HEK293 (cell line): ENCODE measurements at regions not wholly inside any gene's neighbourhood (a gene's known extent, or its start where the extent isn't known, plus 50 kb on each side); places are given as distances from the start of the nearest gene placed in this dataset.

Experiments
- CTCF ChIA-PET: fragments of 350-600 bp; formaldehyde crosslinking; extraction: SDS; loops from one replicate; lab custom pipeline; 2021; ENCODE audit warnings: antibody characterized with exemption; lab: Yijun Ruan, JAX
- POLR2A ChIA-PET: fragments of 300-600 bp; formaldehyde crosslinking; extraction: SDS; loops from one replicate; lab custom pipeline; 2020; ENCODE audit warnings: antibody characterized with exemption, inconsistent platforms; lab: Yijun Ruan, JAX
- H3K27ac ChIP-seq: fragments of 200-500 bp; sonication (Bioruptor generic); 2 replicates; pipeline ENCODE4 v1.5.1; 2014; ENCODE audit warnings: low read depth, low read length, control low read depth, inconsistent platforms; ENCODE audit errors: extremely low read depth
- H3K36me3 ChIP-seq, 2 experiments: fragments of 200-500 bp in 1 of 2; sonication (Bioruptor generic) in 1 of 2; 1 replicate in 1 of 2; 2 replicates in 1 of 2; pipeline ENCODE4 v1.5.1; 2014 to 2017; ENCODE audit warnings: inconsistent platforms in 2 of 2, low read length in 2 of 2; ENCODE audit not compliant: control insufficient read depth in 2 of 2, insufficient read depth in 1 of 2
- H3K4me1 ChIP-seq: fragments of 200-500 bp; sonication (Bioruptor generic); 2 replicates; pipeline ENCODE4 v1.5.1; 2014; ENCODE audit warnings: mild to moderate bottlenecking, low read length, inconsistent platforms; ENCODE audit not compliant: control insufficient read depth, insufficient read depth
- H3K4me3 ChIP-seq: 2 replicates; pipeline ENCODE4 v1.5.1; 2011; ENCODE audit warnings: low read depth, mild to moderate bottlenecking, control low read depth, low read length, moderate library complexity
- H3K9me3 ChIP-seq: fragments of 200-500 bp; sonication (Bioruptor generic); 2 replicates; pipeline ENCODE4 v1.5.1; 2014; ENCODE audit warnings: low read depth, low read length, inconsistent platforms; ENCODE audit not compliant: control insufficient read depth, insufficient read depth
- GFI1B ChIP-seq: fragments of 450-650 bp; formaldehyde crosslinking; IDR thresholded peaks from 2 replicates; pipeline ENCODE4 v1.5.1; 2016; ENCODE audit warnings: missing biosample characterization, missing genetic modification characterization
- HOXC10 ChIP-seq: sonication (generic); formaldehyde crosslinking; IDR thresholded peaks from 2 replicates; pipeline ENCODE4 v1.8.1; 2023; ENCODE audit warnings: mild to moderate bottlenecking, missing genetic modification reagents
- SP7 ChIP-seq: fragments of 450-650 bp; formaldehyde crosslinking; IDR thresholded peaks from 2 replicates; pipeline ENCODE4 v1.5.1; 2016; ENCODE audit warnings: missing biosample characterization, missing genetic modification characterization
- ZBTB11 ChIP-seq: fragments of 450-650 bp; formaldehyde crosslinking; conservative IDR thresholded peaks from 2 replicates; pipeline ENCODE4 v1.5.1; 2016; ENCODE audit warnings: low read depth, missing biosample characterization, missing genetic modification characterization
- ZBTB49 ChIP-seq: fragments of 450-650 bp; formaldehyde crosslinking; IDR thresholded peaks from 2 replicates; pipeline ENCODE4 v1.5.1; 2016; ENCODE audit warnings: missing biosample characterization, missing genetic modification characterization, low read depth
- ZBTB8A ChIP-seq: fragments of 450-650 bp; formaldehyde crosslinking; IDR thresholded peaks from 2 replicates; pipeline ENCODE4 v1.5.1; 2016; ENCODE audit warnings: missing biosample characterization, missing genetic modification characterization
- ZNF138 ChIP-seq: fragments of 450-650 bp; formaldehyde crosslinking; IDR thresholded peaks from 2 replicates; pipeline ENCODE4 v1.5.1; 2016; ENCODE audit warnings: missing biosample characterization, missing genetic modification characterization, borderline replicate concordance
- ZNF140 ChIP-seq: fragments of 450-650 bp; formaldehyde crosslinking; IDR thresholded peaks from 2 replicates; pipeline ENCODE4 v1.5.1; 2016; ENCODE audit warnings: missing biosample characterization, missing genetic modification characterization
- ZNF148 ChIP-seq: fragments of 450-650 bp; formaldehyde crosslinking; IDR thresholded peaks from 2 replicates; pipeline ENCODE4 v1.5.0; 2017; ENCODE audit warnings: missing biosample characterization, missing genetic modification characterization, borderline replicate concordance
- ZNF341 ChIP-seq: fragments of 450-650 bp; formaldehyde crosslinking; IDR thresholded peaks from 2 replicates; pipeline ENCODE4; 2016; ENCODE audit warnings: low read depth, missing biosample characterization, missing genetic modification characterization
- ZNF37A ChIP-seq: fragments of 450-650 bp; IDR thresholded peaks from 2 replicates; pipeline ENCODE4 v1.5.1; 2018; ENCODE audit warnings: missing biosample characterization, missing genetic modification characterization
- ZNF394 ChIP-seq: fragments of 450-650 bp; formaldehyde crosslinking; IDR thresholded peaks from 2 replicates; pipeline ENCODE4 v1.5.1; 2016; ENCODE audit warnings: missing biosample characterization, missing genetic modification characterization, mild to moderate bottlenecking, moderate library complexity, borderline replicate concordance
- ZNF426 ChIP-seq: fragments of 450-650 bp; formaldehyde crosslinking; IDR thresholded peaks from 2 replicates; pipeline ENCODE4 v1.5.1; 2017; ENCODE audit warnings: missing biosample characterization, missing genetic modification characterization, mild to moderate bottlenecking, inconsistent platforms, moderate library complexity
- ZNF518A ChIP-seq: fragments of 450-650 bp; formaldehyde crosslinking; conservative IDR thresholded peaks from 2 replicates; pipeline ENCODE4 v1.5.1; 2016; ENCODE audit warnings: low read depth, missing biosample characterization, missing genetic modification characterization
- ZNF544 ChIP-seq: fragments of 450-650 bp; formaldehyde crosslinking; IDR thresholded peaks from 2 replicates; pipeline ENCODE4 v1.5.0; 2017; ENCODE audit warnings: missing biosample characterization, missing genetic modification characterization
- ZNF555 ChIP-seq: fragments of 450-650 bp; formaldehyde crosslinking; conservative IDR thresholded peaks from 2 replicates; pipeline ENCODE4 v1.5.1; 2017; ENCODE audit warnings: missing biosample characterization, mild to moderate bottlenecking, missing genetic modification characterization, inconsistent platforms
- ZNF623 ChIP-seq: fragments of 450-650 bp; formaldehyde crosslinking; IDR thresholded peaks from 2 replicates; pipeline ENCODE4 v1.5.1; 2016; ENCODE audit warnings: missing biosample characterization, missing genetic modification characterization
- ZNF692 ChIP-seq: fragments of 450-650 bp; formaldehyde crosslinking; IDR thresholded peaks from 2 replicates; pipeline ENCODE4 v1.5.1; 2016; ENCODE audit warnings: missing biosample characterization, missing genetic modification characterization
- ZNF707 ChIP-seq: fragments of 450-650 bp; formaldehyde crosslinking; IDR thresholded peaks from 2 replicates; pipeline ENCODE4 v1.5.1; 2016; ENCODE audit warnings: missing biosample characterization, missing genetic modification characterization

GRCh38 chr2:126810001-126810400 is 88.7 kb upstream of the TEX51 start:
- H3K4me3 ChIP-seq = no peak overlapping the region
- ChIA-PET POLR2A (no interaction called here), CTCF (interaction anchor here (0.6 kb wide), 1 partner anchor 9 kb away, joined by 3 read pairs; no protein-coding TSS in a partner anchor)
- no peak overlapping the region for H3K27ac ChIP-seq
- H3K36me3 ChIP-seq = no peaks in the 10 kb centered on the region
- H3K9me3 ChIP-seq = no peaks in the 10 kb centered on the region
- H3K4me1 ChIP-seq = peaks cover 11% of the 10 kb centered on the region; the same call in 1 of the 2 replicates
- peak; percentile 46 for TF ChIP-seq ZNF426 (tag by site-specific recombination)
- no peak for TF ChIP-seq ZNF341 (tag by site-specific recombination)
- peak; percentile 56 for TF ChIP-seq ZBTB11 (tag by site-specific recombination)
- TF ChIP-seq ZNF138 (tag by site-specific recombination) = no peak
- TF ChIP-seq GFI1B (tag by site-specific recombination) = no peak
- TF ChIP-seq ZNF518A = peak; percentile 73
- TF ChIP-seq SP7 (tag by site-specific recombination) = no peak
- 0 out of 2 replicates have a peak, but pooled peaks have one; percentile 29 for TF ChIP-seq ZNF623 (tag by site-specific recombination)
- no peak for TF ChIP-seq ZNF37A
- peak; percentile 37 for TF ChIP-seq ZNF555 (tag by site-specific recombination)
- TF ChIP-seq ZNF148 (tag by site-specific recombination) = no peak
- TF ChIP-seq ZNF707 (tag by site-specific recombination) = no peak
- no peak for TF ChIP-seq ZNF544 (tag by site-specific recombination)
- TF ChIP-seq ZNF692 (tag by site-specific recombination) = no peak
- peak; percentile 21; the same call in 1 of the 2 replicates for TF ChIP-seq ZNF140 (tag by site-specific recombination)
- TF ChIP-seq ZBTB8A = peak; percentile 42; the same call in 1 of the 2 replicates
- no peak for TF ChIP-seq HOXC10
- TF ChIP-seq ZNF394 = peak; percentile 67; the same call in 1 of the 2 replicates
- no peak for TF ChIP-seq ZBTB49 (tag by site-specific recombination)
